ENCODE measurements at regions not wholly inside any gene's neighbourhood (a gene's known extent, or its start where the extent isn't known, plus 50 kb on each side); places are given as distances from the start of the nearest gene placed in this dataset.
"Not testable (repeated sequence)": the region's sequence is repeated elsewhere in the genome, so short reads cannot be mapped to it uniquely, and the experiment has no call there.

DNA sequence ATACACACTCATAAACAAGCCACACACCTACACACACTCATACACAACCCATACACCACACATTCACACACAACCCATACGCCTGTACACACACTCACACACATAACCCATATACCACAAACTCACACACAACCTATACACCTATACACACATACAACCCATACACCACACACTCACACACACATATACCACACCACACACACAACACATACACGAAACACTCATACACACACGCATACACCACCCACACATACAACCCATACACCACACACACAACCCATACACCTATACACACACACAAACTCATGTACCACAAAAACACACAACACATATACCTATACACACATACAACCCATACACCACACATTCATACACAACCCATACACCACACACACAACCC lies 164.3 kb downstream of the TMEM121 start:
- H3K4me3 ChIP-seq, result no peak overlapping the region
- no peaks in the 10 kb centered on the region for H3K36me3 ChIP-seq (ENCODE audit: low read depth)
- DNase-seq (no peak), ATAC-seq (no peak)
- H3K9me3 ChIP-seq, result no peaks in the 10 kb centered on the region
- no peaks in the 10 kb centered on the region for H3K4me1 ChIP-seq (ENCODE audit: low read depth)
- TF ChIP-seq, protein P1, sequence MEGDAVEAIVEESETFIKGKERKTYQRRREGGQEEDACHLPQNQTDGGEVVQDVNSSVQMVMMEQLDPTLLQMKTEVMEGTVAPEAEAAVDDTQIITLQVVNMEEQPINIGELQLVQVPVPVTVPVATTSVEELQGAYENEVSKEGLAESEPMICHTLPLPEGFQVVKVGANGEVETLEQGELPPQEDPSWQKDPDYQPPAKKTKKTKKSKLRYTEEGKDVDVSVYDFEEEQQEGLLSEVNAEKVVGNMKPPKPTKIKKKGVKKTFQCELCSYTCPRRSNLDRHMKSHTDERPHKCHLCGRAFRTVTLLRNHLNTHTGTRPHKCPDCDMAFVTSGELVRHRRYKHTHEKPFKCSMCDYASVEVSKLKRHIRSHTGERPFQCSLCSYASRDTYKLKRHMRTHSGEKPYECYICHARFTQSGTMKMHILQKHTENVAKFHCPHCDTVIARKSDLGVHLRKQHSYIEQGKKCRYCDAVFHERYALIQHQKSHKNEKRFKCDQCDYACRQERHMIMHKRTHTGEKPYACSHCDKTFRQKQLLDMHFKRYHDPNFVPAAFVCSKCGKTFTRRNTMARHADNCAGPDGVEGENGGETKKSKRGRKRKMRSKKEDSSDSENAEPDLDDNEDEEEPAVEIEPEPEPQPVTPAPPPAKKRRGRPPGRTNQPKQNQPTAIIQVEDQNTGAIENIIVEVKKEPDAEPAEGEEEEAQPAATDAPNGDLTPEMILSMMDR (IDR thresholded peaks at IDR 0.05), result no peak
- intact Hi-C loops (cut with DNase I, micrococcal nuclease), result no loop called here

DNA sequence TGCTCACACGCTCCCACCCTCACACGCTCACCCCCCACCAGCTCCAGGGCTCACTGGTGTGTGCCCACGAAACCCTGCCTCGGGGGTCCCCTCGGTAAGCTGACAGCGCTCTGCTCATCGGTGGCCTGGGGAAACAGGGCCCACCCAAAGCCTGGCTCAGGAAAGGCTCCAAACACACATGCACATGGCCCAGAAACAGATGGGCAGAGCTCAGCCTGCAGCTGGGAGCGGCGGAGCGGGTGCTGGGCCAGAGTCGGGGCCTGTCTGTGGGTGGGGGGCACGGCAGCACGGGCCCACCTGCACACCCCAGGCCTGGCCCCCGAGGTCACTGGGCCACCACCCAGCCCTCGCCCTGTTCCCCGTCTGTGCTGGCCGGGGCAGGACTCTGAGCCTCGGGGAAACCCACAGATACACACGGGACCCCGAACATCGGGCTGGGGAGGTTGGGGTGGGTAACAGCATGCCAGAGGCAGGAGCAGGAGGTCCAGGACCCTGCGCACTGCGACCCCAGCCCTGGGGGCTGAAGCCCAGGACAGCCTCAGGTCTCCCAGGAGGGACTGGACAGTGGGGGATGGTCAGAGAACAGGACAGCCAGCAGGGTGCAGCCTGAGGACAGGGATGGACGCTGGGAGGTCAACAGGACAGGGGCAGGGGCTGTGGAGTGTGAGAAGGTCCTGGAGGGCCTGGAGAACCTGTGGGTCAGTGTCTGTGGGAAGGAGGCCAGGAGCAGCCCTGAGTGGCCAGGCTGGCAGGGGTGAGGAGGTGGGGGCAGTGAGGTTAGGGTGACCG lies 165.1 kb downstream of the TMEM121 start:
- DNase-seq; H3K9me3 ChIP-seq; H3K4me3 ChIP-seq; ATAC-seq; intact Hi-C loops (cut with DNase I, micrococcal nuclease); H3K4me1 ChIP-seq (ENCODE audit: low read depth); H3K36me3 ChIP-seq (ENCODE audit: low read depth): not testable (repeated sequence)

DNA sequence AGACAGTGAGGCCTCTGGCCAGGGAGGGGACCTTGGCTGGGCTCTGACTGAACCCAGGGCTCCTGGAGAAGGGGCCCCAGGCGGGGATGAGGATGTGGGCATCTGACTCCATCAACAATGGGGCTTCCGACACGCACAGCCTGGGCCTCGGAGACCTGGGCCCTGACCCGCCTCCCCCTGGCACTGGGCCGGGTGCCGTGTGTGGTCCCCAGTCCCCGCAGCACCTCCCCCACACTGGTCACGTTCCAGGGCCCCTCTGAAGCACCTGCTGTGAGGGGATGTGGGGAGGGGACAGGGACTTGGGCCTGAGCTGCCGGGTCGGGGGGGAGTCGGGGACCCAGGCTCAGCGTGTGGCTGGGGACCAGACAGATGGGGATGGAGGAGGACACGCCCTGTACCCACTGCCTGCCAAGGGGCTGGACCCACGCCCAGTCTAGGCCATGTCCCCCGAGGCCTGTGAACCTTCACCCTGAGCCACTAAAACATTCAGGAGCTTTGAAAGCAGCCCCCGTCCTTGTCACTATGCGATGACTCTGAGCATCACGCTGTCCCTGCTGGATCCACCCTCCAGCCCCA lies 165.8 kb downstream of the TMEM121 start:
- H3K4me1 ChIP-seq (ENCODE audit: low read depth); H3K9me3 ChIP-seq; DNase-seq; intact Hi-C loops (cut with DNase I, micrococcal nuclease); H3K36me3 ChIP-seq (ENCODE audit: low read depth); H3K4me3 ChIP-seq: not testable (repeated sequence)
- ATAC-seq, result peak; percentile 49

DNA sequence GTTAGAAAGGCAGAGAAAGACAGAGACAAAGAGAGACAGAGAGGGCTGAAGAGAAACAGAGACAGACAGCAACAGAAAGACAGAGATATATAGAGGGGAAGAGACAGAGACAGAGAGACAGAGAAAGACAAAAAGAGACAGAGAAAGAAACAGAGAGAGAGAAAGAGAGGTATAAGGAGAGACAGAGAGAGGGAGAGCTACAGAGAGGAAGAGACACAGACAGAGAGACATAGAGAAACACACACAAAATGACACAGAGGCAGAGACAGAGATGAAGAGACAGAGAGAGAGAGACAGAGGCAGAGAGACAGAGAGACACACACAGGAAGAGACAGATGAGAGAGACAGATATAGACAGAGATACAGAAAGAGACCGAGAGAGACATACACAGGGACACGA lies 168.6 kb downstream of the TMEM121 start:
- ATAC-seq, result no peak
- H3K4me3 ChIP-seq, result no peak overlapping the region
- TF ChIP-seq, protein P1 (IDR thresholded peaks at IDR 0.05), result no peak
- intact Hi-C loops (cut with DNase I, micrococcal nuclease), result no loop called here
- no peaks in the 10 kb centered on the region for H3K36me3 ChIP-seq (ENCODE audit: low read depth)
- no peak for DNase-seq
- no peaks in the 10 kb centered on the region for H3K4me1 ChIP-seq (ENCODE audit: low read depth)
- H3K9me3 ChIP-seq, result no peaks in the 10 kb centered on the region

DNA sequence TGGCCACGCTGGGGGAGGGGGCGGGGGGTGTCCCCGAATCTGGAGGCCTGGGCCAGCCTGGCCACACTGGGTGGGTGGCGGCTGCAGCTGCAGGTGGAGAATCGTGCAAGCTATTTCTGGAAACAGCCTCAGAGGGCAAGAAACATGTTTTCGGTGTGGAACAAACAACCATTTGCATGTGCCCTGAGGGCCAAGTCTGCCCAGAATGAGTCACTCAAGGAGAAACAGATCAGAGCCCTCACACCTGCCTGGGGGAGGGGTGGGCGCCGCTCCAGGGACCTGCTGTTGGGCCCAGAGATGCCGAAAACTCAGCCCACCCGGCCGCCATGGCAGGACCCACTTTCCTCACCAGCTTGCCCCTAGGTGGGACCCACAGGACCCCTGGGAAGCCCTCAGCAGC lies 170.0 kb downstream of the TMEM121 start:
- ATAC-seq, result peak; percentile 52
- H3K9me3 ChIP-seq; intact Hi-C loops (cut with DNase I, micrococcal nuclease): not testable (repeated sequence)

DNA sequence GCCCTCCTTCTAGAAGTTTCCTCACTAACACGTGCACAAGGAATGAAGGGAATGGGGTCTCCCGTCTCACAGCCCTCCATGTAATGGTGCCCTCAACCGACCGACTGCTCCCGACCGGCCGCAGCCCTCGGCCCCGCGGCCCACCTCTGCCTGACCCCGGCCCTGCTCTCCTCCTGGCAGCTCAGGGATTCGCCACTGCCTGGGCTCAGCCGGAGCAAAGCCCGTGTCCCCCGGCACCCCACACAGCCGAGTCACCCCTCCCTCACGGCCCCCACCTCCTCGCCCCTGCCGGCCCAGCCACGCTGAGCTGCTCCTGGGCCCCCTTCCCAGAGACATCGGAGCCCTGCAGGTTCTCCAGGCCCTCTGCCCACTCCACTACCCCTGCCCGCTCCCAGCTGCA lies 171.0 kb downstream of the TMEM121 start:
- H3K36me3 ChIP-seq (ENCODE audit: low read depth); H3K4me3 ChIP-seq; DNase-seq; H3K9me3 ChIP-seq; H3K4me1 ChIP-seq (ENCODE audit: low read depth); ATAC-seq; intact Hi-C loops (cut with DNase I, micrococcal nuclease): not testable (repeated sequence)

More for the DNA sequence above, 170.0 kb downstream of the TMEM121 start:
- H3K4me1 ChIP-seq (ENCODE audit: low read depth); DNase-seq; H3K36me3 ChIP-seq (ENCODE audit: low read depth); H3K4me3 ChIP-seq: not testable (repeated sequence)

DNA sequence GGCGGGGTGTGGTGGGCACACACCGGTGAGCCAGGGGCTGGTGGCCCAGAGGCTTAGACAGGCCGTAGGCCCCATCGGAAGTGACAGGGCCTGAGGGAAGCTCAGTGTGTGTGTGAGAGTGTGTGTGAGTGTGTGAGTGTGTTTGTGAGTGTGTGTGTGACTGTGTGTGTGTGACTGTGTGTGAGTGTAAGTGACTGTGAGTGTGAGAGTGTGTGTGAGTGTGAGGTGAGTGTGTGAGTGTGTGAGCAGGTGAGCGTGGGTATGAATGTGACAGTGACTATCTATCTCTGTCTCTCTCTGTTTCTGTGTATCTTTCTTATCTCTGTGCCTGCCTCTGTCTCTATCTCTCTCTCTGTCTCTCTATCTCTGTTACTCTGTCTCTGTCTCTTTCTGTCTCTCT lies 171.6 kb downstream of the TMEM121 start:
- H3K4me3 ChIP-seq; H3K9me3 ChIP-seq; DNase-seq; intact Hi-C loops (cut with DNase I, micrococcal nuclease); ATAC-seq; H3K36me3 ChIP-seq (ENCODE audit: low read depth); H3K4me1 ChIP-seq (ENCODE audit: low read depth): not testable (repeated sequence)

DNA sequence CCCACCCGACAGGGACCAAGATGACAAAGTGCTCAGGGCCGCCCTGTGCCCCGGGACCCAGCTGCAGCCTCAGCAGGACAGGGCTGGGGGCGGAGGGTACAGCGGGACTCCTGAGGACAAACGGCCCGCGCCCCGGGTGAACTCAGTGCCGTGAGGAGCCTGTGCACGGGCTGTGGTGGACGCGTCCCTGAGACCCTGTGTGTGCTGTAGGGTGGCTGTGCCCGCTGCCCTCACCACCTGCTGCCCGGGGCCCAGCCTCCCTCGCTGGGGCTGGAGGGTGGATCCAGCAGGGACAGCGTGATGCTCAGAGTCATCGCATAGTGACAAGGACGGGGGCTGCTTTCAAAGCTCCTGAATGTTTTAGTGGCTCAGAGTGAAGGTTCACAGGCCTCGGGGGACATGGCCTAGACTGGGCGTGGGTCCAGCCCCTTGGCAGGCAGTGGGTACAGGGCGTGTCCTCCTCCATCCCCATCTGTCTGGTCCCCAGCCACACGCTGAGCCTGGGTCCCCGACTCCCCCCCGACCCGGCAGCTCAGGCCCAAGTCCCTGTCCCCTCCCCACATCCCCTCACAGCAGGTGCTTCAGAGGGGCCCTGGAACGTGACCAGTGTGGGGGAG lies 172.7 kb downstream of the TMEM121 start:
- H3K4me3 ChIP-seq; intact Hi-C loops (cut with DNase I, micrococcal nuclease); DNase-seq; H3K4me1 ChIP-seq (ENCODE audit: low read depth); H3K36me3 ChIP-seq (ENCODE audit: low read depth); H3K9me3 ChIP-seq: not testable (repeated sequence)
- ATAC-seq, result peak; percentile 48

DNA sequence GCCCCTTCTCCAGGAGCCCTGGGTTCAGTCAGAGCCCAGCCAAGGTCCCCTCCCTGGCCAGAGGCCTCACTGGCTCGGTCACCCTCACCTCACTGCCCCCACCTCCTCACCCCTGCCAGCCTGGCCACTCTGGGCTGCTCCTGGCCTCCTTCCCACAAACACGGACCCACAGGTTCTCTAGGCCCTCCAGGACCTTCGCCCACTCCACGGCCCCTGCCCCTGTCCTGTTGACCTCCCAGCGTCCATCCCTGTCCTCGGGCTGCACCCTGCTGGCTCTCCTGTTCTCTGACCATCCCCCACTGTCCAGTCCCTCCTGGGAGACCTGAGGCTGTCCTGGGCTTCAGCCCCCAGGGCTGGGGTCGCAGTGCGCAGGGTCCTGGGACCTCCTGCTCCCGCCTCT lies 173.3 kb downstream of the TMEM121 start:
- not testable (repeated sequence) for H3K9me3 ChIP-seq; H3K36me3 ChIP-seq (ENCODE audit: low read depth); H3K4me3 ChIP-seq; ATAC-seq; H3K4me1 ChIP-seq (ENCODE audit: low read depth); DNase-seq
- intact Hi-C loops (cut with DNase I, micrococcal nuclease), result loop anchor here in 1 of 2 donors (10.0 kb wide), 1 partner anchor 115 kb away; no protein-coding TSS in a partner anchor

DNA sequence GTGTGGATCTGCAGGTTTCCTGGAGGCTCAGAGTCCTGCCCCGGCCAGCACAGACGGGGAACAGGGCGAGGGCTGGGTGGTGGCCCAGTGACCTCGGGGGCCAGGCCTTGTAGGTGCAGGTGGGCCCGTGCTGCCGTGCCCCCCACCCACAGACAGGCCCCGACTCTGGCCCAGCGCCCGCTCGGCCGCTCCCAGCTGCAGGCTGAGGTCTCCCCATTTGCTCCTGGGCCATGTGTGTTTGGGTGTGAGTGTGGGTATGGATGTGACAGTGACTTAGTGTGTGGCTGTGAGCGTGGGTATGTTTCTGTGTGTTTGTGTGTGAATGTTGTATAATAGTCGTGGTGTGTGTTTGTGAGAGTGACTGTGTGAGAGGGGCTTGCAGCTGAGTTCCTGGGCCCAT lies 173.8 kb downstream of the TMEM121 start:
- ATAC-seq; H3K4me3 ChIP-seq; H3K36me3 ChIP-seq (ENCODE audit: low read depth); H3K9me3 ChIP-seq; H3K4me1 ChIP-seq (ENCODE audit: low read depth); DNase-seq: not testable (repeated sequence)
- intact Hi-C loops (cut with DNase I, micrococcal nuclease), result loop anchor here in 1 of 2 donors (10.0 kb wide), 1 partner anchor 115 kb away; no protein-coding TSS in a partner anchor

All from mucosa of descending colon (tissue), 3 donors.